H1 (cell line): ENCODE measurements at regions not wholly inside any gene's neighbourhood (a gene's known extent, or its start where the extent isn't known, plus 50 kb on each side); places are given as distances from the start of the nearest gene placed in this dataset.

ENCODE experiments used
- E2F6 ChIP-seq: IDR thresholded peaks from 2 replicates; pipeline ENCODE4 v1.6.1; 2012; ENCODE audit warnings: inconsistent platforms
- KDM1A ChIP-seq: fragments of 200-600, 300-600 bp; sonication (generic); IDR thresholded peaks from 2 replicates; pipeline ENCODE4 v1.7.1; 2016; ENCODE audit warnings: mild to moderate bottlenecking, low read length, borderline replicate concordance
- MAX ChIP-seq: IDR thresholded peaks from 2 replicates; pipeline ENCODE4 v1.6.1; 2012; ENCODE audit warnings: inconsistent platforms
- NRF1 ChIP-seq: IDR thresholded peaks from 2 replicates; pipeline ENCODE4 v1.6.1; 2011; ENCODE audit warnings: mild to moderate bottlenecking, low read depth, low read length, improper control_type of control experiment
- PHF8 ChIP-seq: fragments of 200-600 bp; sonication (generic); conservative IDR thresholded peaks from 2 replicates; pipeline ENCODE4 v1.7.1; 2012; ENCODE audit warnings: low read depth, mild to moderate bottlenecking, inconsistent platforms, low read length, moderate library complexity
- RFX5 ChIP-seq: IDR thresholded peaks from 2 replicates; pipeline ENCODE4 v1.6.1; 2011; ENCODE audit warnings: low read depth, low read length, improper control_type of control experiment, borderline replicate concordance
- RNF2 ChIP-seq: fragments of 200-900, 300-1000 bp; sonication (generic); IDR thresholded peaks from 2 replicates; pipeline ENCODE4 v1.7.1; 2016; ENCODE audit warnings: borderline replicate concordance, low read depth, mild to moderate bottlenecking, antibody characterized with exemption, low read length; ENCODE audit not compliant: poor library complexity, severe bottlenecking; ENCODE audit errors: missing control alignments

DNA sequence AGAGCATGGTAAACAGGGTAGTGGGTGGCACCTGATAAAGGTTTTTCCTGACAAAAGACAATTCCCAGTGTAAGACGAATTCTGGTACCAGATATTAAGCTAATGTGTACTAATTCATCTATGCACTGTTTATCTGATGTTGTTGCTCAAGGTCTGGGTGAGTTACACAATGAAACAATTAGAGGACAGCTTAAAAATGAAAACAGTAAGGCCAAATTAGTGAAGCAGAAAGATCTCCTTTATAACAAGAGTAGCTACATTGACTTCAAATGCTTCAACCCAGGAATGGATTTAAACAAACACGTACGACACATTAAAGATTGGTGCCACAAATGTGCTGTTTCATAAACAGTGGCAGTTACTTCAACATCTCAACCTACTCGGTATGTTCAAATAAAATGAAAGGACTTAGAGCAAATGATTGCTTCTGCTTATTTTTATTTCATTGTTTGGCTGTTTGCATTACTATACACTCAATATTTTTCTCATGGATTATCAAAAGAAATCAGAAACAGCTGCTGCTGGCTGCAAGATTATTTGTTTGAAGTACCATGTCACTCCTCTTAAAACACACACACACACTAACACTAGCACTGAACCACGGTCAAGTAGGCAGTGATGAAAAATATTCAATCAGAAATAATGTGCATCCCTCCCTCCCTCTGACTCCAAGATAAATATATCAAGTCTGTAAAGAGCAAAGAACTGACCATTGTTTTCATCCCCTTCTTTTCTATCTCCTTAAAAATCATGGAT is 94.4 kb upstream of the RND3 start (continued):
- no peak for TF ChIP-seq E2F6
- no peak for TF ChIP-seq MAX
- TF ChIP-seq NRF1, result no peak
- no peak for TF ChIP-seq RFX5
- TF ChIP-seq KDM1A, result no peak
- no peak for TF ChIP-seq RNF2
- no peak for TF ChIP-seq PHF8
- TF ChIP-seq, all 59 proteins: peak for 0
